ENCODE measurements at regions not wholly inside any gene's neighbourhood (a gene's known extent, or its start where the extent isn't known, plus 50 kb on each side); places are given as distances from the start of the nearest gene placed in this dataset.

DNA sequence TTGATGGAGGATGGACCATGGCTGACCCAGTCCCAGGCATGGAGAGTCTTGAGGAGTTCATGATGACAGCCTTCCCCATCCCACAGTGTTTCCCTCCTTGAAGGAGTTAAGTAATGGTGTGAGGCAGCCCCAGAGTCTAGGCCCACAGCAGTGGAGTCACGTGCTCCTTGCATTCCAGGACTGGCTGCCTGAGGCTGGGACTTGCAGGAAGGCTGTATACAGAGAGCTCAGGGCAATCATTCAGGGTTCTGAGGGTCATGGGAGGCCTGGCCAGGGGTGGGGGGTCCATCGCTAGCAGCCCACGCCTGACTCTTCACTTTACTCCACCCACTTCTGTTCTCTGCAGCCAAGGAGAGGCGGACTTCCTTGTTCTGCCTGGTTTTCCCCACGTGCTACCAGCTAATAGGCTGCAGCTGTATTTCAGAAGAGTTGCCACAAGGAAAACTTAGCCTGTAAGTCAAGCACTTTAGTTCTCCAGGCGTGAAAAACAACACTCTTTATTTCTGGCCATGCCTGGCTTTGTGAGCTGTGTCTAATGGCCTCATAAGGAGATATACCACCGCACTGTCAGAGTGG is 272.5 kb downstream of the DHX35 start:
- no peak for DNase-seq

DNA sequence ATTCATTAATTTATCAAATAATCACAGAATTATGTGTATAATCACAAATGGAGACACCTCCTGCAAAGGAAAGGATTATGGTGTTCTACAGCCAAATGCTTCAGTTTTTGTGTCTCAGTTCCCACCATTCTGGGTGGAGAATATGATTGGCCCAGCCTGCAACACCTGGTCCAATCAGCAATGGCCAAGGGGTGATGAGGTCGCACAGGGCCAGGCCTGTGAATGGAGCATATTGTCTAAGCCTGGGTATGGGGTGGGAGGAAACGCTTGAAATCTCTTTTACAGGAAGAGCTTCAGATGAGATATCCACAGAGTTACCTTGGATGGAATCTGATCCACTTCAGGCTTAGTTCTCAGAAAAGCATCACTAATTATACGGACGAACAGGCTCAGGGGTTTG is 271.6 kb downstream of the DHX35 start:
- DNase-seq: no peak

DNA sequence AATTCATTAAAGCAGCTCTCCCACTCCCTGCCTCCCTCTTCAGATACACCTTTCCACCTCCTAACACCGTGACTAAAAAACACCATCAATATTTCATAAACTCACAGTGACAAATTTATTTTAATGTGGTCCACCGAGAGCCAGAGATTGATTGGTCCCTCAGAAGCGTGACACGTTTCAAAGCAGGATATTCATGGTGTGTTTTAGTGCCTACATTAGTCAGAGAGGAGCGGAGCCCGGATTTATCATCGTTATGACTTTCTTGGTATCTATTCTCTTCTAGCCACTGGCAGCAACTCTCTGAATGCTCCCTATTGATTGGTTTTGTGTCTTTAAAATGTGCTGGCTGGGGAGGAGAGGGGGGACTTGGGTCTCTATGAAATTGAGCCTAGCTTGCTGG is 265.3 kb downstream of the DHX35 start:
- DNase-seq: no peak

DNA sequence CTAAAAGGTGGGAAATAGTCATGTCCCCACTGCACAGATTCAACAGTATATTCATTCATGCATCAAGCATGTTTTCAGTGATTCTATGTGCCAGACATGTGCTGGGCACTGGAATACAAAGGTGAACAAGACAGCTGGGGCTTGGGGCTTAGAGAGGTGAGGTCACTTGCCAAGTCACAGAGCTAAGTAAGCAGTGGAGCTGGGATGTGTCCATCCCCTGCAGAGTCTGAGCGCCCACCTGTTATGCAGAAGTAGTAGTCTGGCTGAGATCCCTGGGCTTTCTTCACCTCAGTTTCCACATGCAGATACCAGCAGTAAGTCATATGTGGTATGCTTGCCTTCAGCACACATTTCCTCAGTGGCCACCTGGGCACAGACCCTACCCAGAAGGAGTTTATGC is 263.8 kb downstream of the DHX35 start:
- no peak for DNase-seq

DNA sequence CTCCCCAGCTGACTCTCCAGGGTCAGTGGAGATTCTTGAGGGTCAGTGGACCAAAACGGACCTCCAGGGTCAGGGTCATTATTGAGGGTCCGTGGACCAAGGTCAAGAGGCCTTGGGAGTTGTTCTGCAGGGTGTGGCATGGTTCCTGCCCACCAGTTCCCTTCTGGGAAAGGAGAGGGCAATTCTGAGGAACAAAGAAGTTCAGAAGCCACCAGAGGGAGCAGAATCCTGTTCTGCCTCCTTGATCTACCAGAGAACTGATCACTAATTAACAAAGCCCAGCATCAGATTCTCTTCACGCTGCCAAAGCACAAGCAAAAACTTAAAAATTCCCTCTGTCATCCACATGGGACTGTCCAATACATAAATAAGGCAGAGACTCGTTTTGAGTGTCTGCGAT is 263.4 kb downstream of the DHX35 start:
- no peak for DNase-seq

DNA sequence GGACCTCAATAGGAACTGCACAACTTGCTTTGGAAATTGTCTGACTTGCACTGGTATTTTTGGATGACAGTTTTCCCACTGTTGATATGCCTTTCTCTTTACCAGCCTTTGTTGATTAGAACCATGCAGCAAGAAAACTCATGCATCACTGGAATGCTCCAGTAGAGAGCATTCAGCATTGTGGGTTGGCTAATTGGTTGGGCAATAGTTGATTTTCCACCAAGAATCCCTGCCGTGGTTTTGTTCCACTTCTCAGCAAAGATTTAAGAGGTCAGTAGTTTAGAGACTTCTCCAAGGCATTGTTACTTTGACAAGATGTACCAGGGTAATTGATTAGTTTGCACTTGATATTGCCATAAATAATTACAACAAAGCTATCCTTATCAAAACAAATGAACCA is 260.0 kb downstream of the DHX35 start:
- DNase-seq: no peak

DNA sequence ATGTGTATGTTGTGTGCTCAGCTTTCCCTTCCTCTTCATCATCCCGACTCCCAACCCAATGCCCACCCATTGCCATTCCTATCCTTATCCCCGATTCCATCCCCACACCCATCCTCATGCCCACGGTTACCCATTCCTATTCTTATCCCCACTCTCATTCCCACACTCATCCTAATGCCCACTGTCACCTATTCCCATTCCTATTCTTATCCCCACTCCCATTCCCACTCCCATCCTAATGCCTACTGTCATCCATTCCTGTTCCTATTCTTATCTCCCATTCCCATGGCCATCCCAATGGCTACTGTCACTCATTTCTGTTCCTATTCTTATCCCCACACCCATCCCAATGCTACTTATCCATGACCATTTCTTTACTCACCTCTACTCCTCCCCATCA is 254.1 kb downstream of the DHX35 start:
- no peak for DNase-seq

DNA sequence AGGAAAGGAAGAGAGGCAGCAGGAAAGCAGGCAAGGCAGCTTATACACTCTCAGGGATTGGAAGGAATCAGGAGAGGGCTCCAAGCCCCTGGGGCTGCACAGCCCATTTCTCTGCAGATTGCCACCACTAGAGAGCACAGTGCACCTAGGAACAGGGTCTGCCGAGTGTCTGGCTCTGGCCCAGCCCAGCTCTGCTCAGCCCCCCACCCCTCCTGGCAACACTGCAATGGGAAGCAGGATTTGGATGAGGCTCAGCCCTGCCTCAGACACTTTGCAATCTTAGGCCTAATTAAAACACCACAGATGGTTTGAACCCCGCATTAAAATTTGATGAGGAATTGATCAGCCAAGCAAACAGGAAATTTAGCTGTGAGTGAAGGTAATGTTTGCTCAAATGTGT is 252.7 kb downstream of the DHX35 start:
- no peak for DNase-seq

DNA sequence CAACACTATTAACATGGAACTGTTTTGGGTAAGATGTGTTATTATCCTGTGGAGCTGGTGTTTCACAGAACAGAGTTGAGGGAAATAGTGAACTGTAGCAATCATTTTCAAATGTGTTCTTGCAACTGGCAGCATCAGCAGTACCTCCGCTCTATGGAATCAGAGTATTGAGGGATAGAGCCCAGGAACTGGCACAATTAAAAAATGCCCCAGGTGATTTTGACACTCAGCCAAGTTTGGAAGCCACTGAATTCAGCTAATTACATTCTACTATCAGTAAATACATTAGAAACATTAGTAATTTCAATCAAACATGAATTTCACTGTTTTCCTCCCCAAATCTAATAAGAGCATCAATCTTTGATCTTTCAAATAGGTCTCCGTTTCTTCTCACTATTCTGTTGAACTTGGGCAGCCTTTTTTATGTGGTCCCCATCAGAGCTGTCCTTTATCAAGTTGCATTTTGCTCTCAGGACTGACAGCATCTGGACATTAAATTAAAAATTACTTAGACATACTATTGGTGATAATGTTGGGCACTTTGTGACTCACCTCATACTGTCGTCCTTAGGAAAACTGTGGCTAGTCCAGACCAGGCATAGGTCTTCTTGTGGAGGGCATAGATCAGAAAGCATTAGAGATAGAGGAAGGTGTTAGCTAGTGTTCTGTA is 251.5 kb downstream of the DHX35 start:
- no peak for DNase-seq

DNA sequence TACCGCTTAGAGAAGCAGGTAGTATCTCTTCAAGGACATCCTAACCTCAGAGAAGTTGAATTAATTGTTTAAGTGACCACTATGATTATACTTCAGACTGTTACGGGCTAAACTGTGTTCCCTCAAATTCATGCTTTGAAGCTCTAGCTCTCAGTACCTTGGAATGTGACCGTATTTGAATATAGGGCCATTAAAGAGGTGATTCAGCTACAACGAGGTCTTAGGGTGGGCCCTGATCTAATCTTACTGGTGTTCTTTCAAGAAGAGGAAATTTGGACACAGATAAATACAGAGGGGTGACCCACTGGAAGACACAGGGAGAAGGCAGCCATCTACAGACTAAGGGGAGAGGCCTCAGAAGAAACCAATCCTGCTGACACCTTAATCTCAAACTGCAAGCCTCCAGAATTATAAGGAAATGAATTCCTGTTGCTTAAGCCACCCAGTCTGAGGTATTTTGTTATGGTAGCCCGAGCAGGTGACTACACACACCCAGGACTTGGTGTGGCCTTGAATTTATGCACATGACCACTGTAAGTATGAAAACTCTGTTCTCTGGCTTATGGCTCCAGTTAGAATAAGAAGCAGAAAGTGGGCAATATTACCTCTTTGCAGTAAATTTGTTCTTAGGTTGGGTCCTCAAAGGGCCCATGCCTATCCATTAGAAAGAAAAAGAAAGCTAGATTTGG is 249.1 kb downstream of the DHX35 start:
- DNase-seq: no peak

DNA sequence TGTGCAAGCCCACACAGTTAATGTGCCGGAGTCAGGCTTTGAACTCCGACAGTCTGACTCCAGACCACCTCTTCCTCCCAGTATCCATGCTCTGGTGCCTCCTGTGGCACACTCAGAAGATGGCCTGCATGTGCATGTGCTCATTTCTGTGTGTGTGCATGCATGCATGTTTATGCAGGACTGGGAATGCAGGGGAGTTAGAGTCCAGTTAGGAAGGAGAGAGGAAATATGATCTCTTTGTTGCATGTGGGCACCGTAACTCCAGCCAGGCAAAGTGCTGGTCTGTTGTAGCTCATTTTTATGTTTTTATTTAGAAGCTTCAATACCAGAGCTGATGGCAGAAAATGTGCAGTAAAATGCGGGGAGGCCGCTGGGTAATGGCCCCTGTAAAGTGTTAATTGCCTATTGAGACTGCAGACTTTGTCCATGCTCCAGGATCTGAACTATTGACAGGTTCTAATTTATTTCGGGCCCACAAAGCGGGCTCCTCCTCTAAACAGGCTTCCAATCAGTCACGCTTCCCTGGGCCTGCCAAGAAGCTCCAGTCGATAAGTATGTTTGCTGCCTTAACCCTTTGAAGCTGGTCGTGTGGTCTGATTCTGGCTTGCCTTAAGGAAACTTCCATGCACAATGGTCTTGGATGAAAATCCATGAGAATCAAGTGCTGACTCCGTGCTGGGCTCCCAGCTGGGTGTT is 248.3 kb downstream of the DHX35 start:
- no peak for DNase-seq

DNA sequence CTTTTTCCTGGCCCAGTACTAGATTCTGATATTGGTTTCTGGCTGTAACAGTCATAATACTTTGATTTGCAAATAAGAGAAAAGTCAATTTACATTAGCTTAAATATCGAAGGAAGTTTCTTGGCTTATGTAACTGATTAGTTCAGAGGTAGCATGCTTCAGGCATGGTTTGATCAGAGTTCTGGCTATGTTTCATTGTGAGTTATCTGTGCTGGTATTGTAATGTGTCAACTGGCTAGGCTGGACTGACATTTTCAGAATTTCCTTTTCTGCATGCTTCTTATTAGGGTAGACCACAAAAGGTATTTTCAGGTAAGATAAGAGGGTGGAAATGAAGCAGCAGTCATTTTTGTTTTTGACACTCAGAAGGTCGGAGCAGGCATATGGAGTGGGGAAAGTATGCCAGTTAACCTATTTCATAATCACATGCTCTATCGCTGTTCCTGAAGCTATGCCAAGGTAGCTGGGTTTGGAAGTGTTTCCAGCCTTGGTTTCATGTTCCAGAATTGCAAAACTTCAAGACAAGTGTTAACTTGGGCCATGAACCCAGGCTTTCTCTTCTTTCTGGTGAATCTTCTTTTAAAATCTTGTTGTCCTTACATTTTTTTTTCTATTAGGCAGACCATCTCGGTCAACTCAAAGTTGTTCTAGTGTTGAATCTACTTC is 244.9 kb downstream of the DHX35 start:
- DNase-seq: no peak

DNA sequence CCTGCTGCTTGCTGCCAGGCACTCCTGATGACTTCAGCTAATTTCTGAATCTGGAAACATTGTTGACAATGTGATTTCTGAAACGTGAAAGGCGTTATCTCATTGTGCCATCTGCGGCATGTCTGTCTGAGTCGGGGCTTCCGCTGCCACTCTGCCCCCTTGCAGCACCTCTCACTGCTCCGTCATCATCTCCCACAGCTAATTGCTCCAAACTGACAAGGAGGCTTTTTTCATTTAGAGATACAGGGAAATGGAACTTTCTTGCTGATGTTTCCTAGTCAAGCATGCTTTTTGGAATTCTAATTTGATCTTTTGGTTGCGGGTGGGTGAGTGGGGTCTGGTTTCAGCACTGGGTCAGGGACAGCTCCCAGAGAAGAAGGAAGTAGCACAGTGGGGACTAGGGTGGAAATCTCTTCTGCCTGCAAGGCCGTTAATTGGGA is 233.5 kb downstream of the DHX35 start:
- no peak for DNase-seq

DNA sequence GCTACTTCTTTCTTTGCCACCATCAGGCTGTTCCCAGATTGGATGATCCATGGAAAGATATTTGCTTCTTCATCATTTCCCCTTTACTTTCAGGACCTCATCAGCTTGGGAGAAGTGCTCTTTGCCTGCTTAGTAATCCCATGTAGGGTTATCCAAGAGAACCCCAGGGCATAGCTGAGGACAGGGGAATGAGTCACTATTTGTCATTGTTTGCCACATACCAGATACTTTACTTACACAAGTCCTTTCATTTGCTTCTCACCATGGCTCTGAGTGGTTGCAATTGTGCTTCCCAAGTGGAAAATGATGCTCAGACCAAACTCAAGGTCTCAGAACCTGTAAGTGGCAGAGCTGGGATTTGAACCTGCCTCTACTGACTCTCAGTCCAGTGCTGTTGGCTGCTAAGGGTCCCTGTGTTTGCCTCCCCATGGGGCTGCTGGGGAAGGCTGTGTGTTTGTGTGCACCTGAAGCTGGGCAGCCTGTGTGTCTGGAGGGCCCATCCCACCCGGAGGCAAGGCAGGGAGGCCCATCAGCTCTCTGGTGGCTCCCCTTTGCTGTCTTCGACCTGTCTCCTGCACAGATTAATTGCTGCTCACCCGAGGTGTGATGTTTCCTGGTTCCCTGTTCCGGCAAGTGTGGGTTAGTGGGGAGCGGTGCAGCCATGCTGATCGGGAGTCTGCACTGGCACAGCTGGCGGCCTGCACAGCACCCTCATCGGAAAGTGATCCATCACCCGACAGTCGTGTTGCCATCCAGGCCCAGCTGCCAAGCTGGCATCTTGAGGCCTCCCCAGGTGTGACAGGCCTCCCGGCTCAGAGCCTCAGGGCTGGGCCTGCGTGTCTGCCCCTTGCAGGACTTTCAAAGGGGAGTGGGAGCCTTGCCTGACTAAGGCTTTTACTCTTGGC is 228.8 kb downstream of the DHX35 start:
- peak; percentile 90 to 97 for DNase-seq

DNA sequence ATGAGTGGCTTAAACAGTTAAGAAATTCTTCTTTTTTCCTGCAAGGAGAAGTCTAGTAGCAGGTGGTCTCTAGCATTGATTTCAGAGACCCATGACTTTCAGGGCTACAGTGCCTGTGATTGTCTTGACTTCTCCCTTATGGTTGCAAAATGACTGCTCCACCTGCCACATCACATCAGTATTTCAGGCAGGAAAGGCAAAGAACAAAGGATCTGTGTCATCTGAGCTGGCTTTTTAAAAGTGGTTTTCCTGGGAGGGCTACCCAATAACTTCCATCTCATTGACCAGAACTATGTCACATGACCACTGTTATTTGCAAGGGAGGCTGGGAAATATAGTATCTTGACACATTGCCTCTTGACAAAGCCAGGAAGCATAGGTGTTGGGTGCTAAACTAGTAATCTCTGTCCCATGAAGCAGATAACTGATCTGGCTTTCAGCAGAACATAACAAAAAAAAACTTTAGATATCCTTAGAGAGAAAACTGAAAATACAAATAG is 226.2 kb downstream of the DHX35 start:
- no peak for DNase-seq

DNA sequence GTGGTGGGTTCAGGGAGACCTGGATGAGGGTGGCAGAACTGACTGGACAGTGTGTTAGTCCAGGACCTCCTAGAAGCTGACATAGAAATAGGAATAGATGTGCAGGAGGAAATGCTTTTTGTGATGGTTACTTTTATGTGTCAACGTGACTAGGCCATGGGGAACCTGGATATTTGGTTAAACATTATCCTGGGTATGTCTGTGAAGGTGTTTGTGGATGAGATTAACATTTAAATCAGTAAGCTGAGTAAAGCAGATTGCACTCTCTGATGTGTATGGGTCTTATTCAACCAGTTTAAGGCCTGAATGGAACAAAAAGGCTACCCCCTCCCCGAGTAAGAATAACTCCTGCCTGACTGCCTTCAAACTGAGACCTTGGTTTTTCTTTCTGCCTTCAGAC is 219.3 kb downstream of the DHX35 start:
- DNase-seq: no peak

DNA sequence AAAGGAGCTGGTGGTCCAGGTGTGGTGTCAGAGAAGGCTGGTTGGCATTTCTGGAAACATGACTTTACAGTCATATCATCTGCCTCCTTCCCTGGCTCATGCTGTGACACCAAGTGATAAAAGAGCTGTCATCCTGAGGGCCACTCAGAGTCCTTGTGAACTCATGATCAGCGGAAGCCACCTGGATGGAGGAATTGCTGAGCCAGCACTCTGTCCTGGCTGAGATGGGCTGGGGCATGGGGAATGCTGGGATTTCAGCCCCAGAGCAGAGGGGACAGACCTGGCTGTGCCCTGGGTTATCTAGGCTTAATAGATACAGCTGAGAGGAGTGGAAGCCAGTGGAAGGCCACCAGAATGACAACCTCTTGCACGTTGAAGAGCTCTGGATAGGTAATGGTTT is 214.3 kb downstream of the DHX35 start:
- no peak for DNase-seq

DNA sequence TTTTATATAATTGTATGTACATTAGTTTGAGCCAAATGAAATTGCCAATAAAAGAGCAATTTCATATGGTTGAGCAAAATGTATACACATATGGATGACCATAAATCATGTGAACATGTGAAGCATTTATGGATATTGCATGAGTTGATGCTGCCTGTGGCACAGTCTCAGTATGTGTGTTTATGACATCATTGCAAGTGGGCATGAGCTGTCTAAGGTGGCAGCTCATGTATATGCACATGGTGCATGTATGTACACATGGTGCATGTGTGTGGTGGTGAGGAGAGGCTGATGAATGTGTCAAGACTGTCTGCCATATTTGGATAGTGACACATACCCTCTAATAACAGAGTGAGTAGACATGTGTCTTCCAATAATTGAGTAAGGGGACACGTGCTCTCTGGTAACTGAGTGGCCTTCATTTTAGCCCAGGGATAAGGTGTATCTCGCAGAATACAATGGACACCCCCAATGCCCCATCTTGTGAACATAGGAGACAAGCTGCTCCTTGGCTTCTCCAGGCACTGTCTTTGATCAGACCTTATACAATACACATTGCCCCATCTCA is 208.8 kb downstream of the DHX35 start:
- no peak for DNase-seq

DNA sequence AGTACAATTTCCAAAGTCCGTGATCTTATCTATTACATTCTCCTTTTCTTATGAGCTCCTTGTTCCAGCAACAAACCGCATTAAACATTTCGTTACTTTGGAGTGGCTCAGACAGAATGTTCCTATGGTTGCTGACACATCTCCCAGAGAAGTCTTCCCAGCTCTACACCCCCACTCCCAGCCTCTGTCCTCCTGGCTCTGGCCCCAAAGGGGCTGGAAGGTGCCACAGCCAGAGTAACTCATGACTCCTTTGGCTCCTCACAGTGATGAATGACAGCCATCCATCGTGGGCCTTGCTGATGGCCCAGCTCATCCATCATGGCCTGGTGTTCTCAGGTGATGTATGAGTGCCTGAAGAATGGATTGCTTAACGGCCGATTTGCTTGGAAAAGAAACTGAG is 203.0 kb downstream of the DHX35 start:
- DNase-seq: no peak

DNA sequence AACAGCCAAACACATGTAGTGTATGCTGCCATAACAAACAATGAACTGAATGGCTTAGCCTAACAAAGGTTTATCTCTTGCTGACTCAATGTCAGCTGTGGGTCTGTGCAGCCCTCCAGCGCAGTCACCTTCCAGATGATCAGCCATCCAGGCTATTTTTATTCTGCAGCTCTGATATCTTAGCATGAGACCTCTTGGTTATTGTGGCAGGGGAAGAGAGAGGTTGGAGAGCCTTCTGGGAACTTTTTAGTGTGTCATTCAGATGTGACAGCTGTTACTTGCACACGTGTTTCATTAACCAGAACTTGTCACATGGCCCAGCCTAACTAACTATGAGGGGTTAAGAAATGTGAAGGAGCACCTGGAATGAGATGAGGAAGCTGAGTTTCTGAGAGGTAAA is 202.5 kb downstream of the DHX35 start:
- DNase-seq: no peak

DNA sequence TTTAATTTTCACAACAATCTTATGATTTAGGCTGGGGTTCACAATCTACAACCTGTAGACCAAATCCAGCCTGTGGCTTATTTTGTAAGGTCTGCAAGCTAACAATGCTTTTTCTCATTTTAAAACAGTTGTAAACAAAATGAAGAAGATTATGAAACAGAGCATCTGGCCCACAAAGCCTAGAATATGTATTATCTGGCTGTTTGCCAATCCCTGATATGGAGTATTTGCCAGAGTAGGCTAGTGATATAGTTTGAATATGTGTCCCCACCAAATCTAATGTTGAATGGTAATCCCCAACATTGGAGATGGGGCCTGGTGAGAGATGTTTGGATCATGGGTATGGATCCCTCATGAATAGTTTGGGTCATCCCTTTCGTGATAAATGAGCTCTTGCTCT is 201.8 kb downstream of the DHX35 start:
- DNase-seq: no peak

DNA sequence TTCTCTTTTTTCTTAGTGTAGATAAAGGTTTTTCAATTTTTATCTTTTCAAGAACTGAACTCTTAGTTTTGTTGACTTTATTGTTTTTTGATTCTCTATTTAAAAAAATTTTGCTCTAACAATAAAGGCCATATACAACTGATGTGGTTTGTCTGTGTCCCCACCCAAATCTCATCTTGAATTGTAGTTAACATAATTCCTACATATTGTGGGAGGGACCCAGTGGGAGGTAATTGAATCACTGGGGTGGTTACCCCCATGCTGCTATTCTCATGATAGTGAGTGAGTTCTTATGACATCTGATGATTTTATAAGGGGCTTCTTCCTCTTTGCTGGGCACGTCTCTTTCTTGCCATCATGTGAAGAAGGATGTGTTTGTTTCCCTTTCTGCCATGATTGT is 199.8 kb downstream of the DHX35 start:
- no peak for DNase-seq

Measured in SW 1271 (cell line).